SK-N-SH treated with all-trans-retinoic acid at 6 μM for 48 hours (cell line): ENCODE measurements at regions not wholly inside any gene's neighbourhood (a gene's known extent, or its start where the extent isn't known, plus 50 kb on each side); places are given as distances from the start of the nearest gene placed in this dataset.

Source experiments
- ATAC-seq: fragments of 200-7000 bp; cut with Tn5 transposase; 3 replicates; pipeline ENCODE4 v1.9.1; 2020; ENCODE audit warnings: mild to moderate bottlenecking, moderate library complexity
- ARNTL ChIP-seq: fragments of 450-650 bp; formaldehyde crosslinking; IDR thresholded peaks from 2 replicates; pipeline ENCODE4 v1.5.0; 2020; ENCODE audit warnings: low read depth, mild to moderate bottlenecking, moderate library complexity, borderline replicate concordance
- BACH2 ChIP-seq: fragments of 250-450 bp; sonication (Bioruptor Pico); IDR thresholded peaks from 2 replicates; pipeline ENCODE4 v1.9.0; 2021; ENCODE audit warnings: mild to moderate bottlenecking, borderline replicate concordance
- CSDC2 ChIP-seq: fragments of 250-450 bp; sonication (Bioruptor Pico); IDR thresholded peaks from 2 replicates; pipeline ENCODE4 v1.5.0; 2020; ENCODE audit warnings: mild to moderate bottlenecking, moderate library complexity
- CSRNP3 ChIP-seq: fragments of 250-450 bp; sonication (Bioruptor Pico); IDR thresholded peaks from 2 replicates; pipeline ENCODE4 v1.5.1; 2021; ENCODE audit warnings: mild to moderate bottlenecking, moderate library complexity
- ESRRG ChIP-seq: fragments of 250-450 bp; sonication (Bioruptor Pico); IDR thresholded peaks from 2 replicates; pipeline ENCODE4 v1.6.1; 2021; ENCODE audit warnings: mild to moderate bottlenecking
- GLIS3 ChIP-seq: fragments of 250-450 bp; sonication (Bioruptor Pico); IDR thresholded peaks from 2 replicates; pipeline ENCODE4 v1.5.0; 2020; ENCODE audit warnings: mild to moderate bottlenecking, moderate library complexity
- ISL1 ChIP-seq: fragments of 250-450 bp; sonication (Bioruptor Pico); IDR thresholded peaks from 2 replicates; pipeline ENCODE4 v2.1.2; 2022; ENCODE audit warnings: mild to moderate bottlenecking, moderate library complexity
- PPARA ChIP-seq: fragments of 250-450 bp; sonication (Bioruptor Pico); IDR thresholded peaks from 2 replicates; pipeline ENCODE4 v1.5.0; 2020; ENCODE audit warnings: mild to moderate bottlenecking, borderline replicate concordance
- RARB ChIP-seq: fragments of 250-450 bp; sonication (Bioruptor Pico); IDR thresholded peaks from 2 replicates; pipeline ENCODE4 v1.8.0; 2021; ENCODE audit warnings: mild to moderate bottlenecking, moderate library complexity
- SNAI2 ChIP-seq: fragments of 250-450 bp; sonication (Bioruptor Pico); IDR thresholded peaks from 2 replicates; pipeline ENCODE4 v1.5.0; 2020; ENCODE audit warnings: mild to moderate bottlenecking, moderate library complexity
- TCF4 ChIP-seq: fragments of 250-450 bp; sonication (Bioruptor Pico); IDR thresholded peaks from 2 replicates; pipeline ENCODE4 v1.8.0; 2021; ENCODE audit warnings: mild to moderate bottlenecking, moderate library complexity, borderline replicate concordance
- TOX ChIP-seq: fragments of 250-450 bp; sonication (Bioruptor Pico); IDR thresholded peaks from 2 replicates; pipeline ENCODE4 v1.8.0; 2021; ENCODE audit warnings: mild to moderate bottlenecking, moderate library complexity, borderline replicate concordance
- TSHZ2 ChIP-seq: fragments of 250-450 bp; sonication (Bioruptor Pico); IDR thresholded peaks from 2 replicates; pipeline ENCODE4 v1.5.0; 2020; ENCODE audit warnings: mild to moderate bottlenecking, moderate library complexity
- ZC3H10 ChIP-seq: fragments of 250-450 bp; sonication (Bioruptor Pico); IDR thresholded peaks from 2 replicates; pipeline ENCODE4 v1.5.1; 2021; ENCODE audit warnings: mild to moderate bottlenecking, moderate library complexity
- ZFP3 ChIP-seq: fragments of 250-450 bp; sonication (Bioruptor Pico); IDR thresholded peaks from 2 replicates; pipeline ENCODE4 v1.5.0; 2020; ENCODE audit warnings: mild to moderate bottlenecking, moderate library complexity
- ZFP30 ChIP-seq: fragments of 450-650 bp; formaldehyde crosslinking; IDR thresholded peaks from 2 replicates; pipeline ENCODE4 v1.5.0; 2022; ENCODE audit warnings: mild to moderate bottlenecking, moderate library complexity
- ZNF565 ChIP-seq: fragments of 450-650 bp; formaldehyde crosslinking; conservative IDR thresholded peaks from 2 replicates; pipeline ENCODE4 v1.5.0; 2020; ENCODE audit warnings: low read depth, mild to moderate bottlenecking, moderate library complexity
- TF ChIP-seq, protein P1 (sequence below): fragments of 250-450 bp; sonication (Bioruptor Pico); IDR thresholded peaks from 2 replicates; pipeline ENCODE4 v1.8.0; 2021; ENCODE audit warnings: low read depth, mild to moderate bottlenecking, moderate library complexity, borderline replicate concordance
- TF ChIP-seq, protein P2 (sequence below): fragments of 250-450 bp; sonication (Bioruptor Pico); IDR thresholded peaks from 2 replicates; pipeline ENCODE4 v1.5.1; 2020; ENCODE audit warnings: low read depth, mild to moderate bottlenecking, moderate library complexity
- TF ChIP-seq, protein P3 (sequence below): fragments of 250-450 bp; sonication (Bioruptor Pico); IDR thresholded peaks from 2 replicates; pipeline ENCODE4 v1.8.0; 2020; ENCODE audit warnings: mild to moderate bottlenecking, moderate library complexity, borderline replicate concordance

- peak; percentile 30; the same call in 2 of the 3 replicates for ATAC-seq
Observed at GRCh38 chr13:76189882-76190519, 553.9 kb downstream of the LMO7 start.

GRCh38 chr13:76175961-76176725 is 540.0 kb downstream of the LMO7 start:
- ATAC-seq, result no peak
- TF ChIP-seq, protein P1, sequence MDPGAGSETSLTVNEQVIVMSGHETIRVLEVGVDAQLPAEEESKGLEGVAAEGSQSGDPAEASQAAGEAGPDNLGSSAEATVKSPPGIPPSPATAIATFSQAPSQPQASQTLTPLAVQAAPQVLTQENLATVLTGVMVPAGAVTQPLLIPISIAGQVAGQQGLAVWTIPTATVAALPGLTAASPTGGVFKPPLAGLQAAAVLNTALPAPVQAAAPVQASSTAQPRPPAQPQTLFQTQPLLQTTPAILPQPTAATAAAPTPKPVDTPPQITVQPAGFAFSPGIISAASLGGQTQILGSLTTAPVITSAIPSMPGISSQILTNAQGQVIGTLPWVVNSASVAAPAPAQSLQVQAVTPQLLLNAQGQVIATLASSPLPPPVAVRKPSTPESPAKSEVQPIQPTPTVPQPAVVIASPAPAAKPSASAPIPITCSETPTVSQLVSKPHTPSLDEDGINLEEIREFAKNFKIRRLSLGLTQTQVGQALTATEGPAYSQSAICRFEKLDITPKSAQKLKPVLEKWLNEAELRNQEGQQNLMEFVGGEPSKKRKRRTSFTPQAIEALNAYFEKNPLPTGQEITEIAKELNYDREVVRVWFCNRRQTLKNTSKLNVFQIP (CRISPR knock-in tag), result no peak
- TF ChIP-seq TCF4 (CRISPR knock-in tag), result no peak
- TF ChIP-seq TSHZ2 (CRISPR knock-in tag), result no peak
- no peak for TF ChIP-seq ZNF565 (CRISPR knock-in tag)
- no peak for TF ChIP-seq CSDC2 (CRISPR knock-in tag)
- no peak for TF ChIP-seq RARB
- TF ChIP-seq ESRRG, result no peak
- TF ChIP-seq ZFP30 (CRISPR knock-in tag), result no peak

More at GRCh38 chr13:76189882-76190519, 553.9 kb downstream of the LMO7 start:
- TF ChIP-seq ESRRG (no peak), ZFP30 (CRISPR knock-in tag) (no peak), ISL1 (CRISPR knock-in tag) (no peak), TOX (CRISPR knock-in tag) (no peak), TSHZ2 (CRISPR knock-in tag) (no peak), SNAI2 (CRISPR knock-in tag) (no peak), CSDC2 (CRISPR knock-in tag) (no peak), ARNTL (CRISPR knock-in tag) (no peak), ZC3H10 (CRISPR knock-in tag) (no peak), PPARA (CRISPR knock-in tag) (no peak), ZFP3 (CRISPR knock-in tag) (no peak), ZNF565 (CRISPR knock-in tag) (no peak), CSRNP3 (CRISPR knock-in tag) (no peak), GLIS3 (no peak), BACH2 (CRISPR knock-in tag) (no peak)
- TF ChIP-seq, protein P1 (CRISPR knock-in tag), result no peak
- TF ChIP-seq, protein P2, sequence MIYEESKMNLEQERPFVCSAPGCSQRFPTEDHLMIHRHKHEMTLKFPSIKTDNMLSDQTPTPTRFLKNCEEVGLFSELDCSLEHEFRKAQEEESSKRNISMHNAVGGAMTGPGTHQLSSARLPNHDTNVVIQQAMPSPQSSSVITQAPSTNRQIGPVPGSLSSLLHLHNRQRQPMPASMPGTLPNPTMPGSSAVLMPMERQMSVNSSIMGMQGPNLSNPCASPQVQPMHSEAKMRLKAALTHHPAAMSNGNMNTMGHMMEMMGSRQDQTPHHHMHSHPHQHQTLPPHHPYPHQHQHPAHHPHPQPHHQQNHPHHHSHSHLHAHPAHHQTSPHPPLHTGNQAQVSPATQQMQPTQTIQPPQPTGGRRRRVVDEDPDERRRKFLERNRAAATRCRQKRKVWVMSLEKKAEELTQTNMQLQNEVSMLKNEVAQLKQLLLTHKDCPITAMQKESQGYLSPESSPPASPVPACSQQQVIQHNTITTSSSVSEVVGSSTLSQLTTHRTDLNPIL (CRISPR knock-in tag), result no peak
- TF ChIP-seq, protein P3, sequence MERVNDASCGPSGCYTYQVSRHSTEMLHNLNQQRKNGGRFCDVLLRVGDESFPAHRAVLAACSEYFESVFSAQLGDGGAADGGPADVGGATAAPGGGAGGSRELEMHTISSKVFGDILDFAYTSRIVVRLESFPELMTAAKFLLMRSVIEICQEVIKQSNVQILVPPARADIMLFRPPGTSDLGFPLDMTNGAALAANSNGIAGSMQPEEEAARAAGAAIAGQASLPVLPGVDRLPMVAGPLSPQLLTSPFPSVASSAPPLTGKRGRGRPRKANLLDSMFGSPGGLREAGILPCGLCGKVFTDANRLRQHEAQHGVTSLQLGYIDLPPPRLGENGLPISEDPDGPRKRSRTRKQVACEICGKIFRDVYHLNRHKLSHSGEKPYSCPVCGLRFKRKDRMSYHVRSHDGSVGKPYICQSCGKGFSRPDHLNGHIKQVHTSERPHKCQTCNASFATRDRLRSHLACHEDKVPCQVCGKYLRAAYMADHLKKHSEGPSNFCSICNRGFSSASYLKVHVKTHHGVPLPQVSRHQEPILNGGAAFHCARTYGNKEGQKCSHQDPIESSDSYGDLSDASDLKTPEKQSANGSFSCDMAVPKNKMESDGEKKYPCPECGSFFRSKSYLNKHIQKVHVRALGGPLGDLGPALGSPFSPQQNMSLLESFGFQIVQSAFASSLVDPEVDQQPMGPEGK (CRISPR knock-in tag), result no peak
